ENCODE measurements at regions not wholly inside any gene's neighbourhood (a gene's known extent, or its start where the extent isn't known, plus 50 kb on each side); places are given as distances from the start of the nearest gene placed in this dataset.

DNA sequence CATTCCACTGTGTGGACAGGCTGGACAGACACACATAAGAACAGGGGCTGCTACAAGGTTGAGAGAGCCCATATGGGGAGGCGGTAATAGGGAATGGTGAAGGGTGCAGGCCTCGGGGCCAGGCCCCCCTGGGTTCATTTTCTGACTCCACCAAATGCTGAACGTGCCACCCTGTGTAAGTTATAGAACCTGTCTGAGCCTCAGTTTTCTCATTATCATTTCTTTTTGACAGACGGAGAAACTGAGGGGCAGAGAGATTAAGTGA lies 569.5 kb downstream of the PTPRU start:
- no peak for TF ChIP-seq CTCF (IDR thresholded peaks at IDR 0.05)
- no peak for TF ChIP-seq POLR2AphosphoS5 (IDR thresholded peaks at IDR 0.05)
- TF ChIP-seq EP300 (IDR thresholded peaks at IDR 0.05): no peak
- TF ChIP-seq POLR2A (IDR thresholded peaks at IDR 0.05; ENCODE audit: low read depth): no peak

All from esophagus muscularis mucosa (tissue), 4 donors.